GM10248 (cell line): ENCODE measurements at regions not wholly inside any gene's neighbourhood (a gene's known extent, or its start where the extent isn't known, plus 50 kb on each side); places are given as distances from the start of the nearest gene placed in this dataset.

Experiments used
- CTCF ChIA-PET: fragments of 300-600 bp; sonication (Branson Sonifier 250); formaldehyde crosslinking; extraction: SDS; loops from one replicate; lab custom pipeline; 2021; ENCODE audit warnings: antibody characterized with exemption; lab: Yijun Ruan, JAX
- POLR2A ChIA-PET: fragments of 350-650 bp; sonication (Branson Sonifier 250); formaldehyde crosslinking; extraction: SDS; loops from one replicate; lab custom pipeline; 2020; ENCODE audit warnings: antibody characterized with exemption; lab: Yijun Ruan, JAX
- DNase-seq: peaks from one replicate; pipeline ENCODE4 v3.0.0; 2012; ENCODE audit errors: extremely low spot score
- TF ChIP-seq, protein P1 (sequence below): IDR thresholded peaks from 2 replicates; pipeline ENCODE4 v1.5.1; 2012; ENCODE audit warnings: mild to moderate bottlenecking, low read depth; ENCODE audit errors: extremely low read depth, missing control alignments, control extremely low read depth

DNA sequence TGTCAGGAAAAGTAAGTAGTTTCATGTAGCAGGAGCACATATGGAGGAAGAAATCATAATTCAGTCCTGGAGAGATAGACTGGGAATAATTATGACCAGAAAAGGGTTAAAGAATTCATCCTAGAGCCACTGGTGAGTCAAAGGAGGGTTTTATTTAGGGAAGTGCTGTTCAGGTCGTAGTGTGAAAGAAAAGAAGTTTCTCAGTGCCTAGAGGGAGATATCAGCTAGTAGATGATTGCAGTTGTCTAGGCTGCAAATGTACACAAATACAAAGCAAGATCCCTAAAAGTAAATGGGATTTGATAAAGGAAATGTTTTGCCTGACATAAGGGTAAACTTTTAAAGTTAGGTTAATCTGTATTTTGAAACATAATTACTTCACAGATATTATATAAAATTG is 403.2 kb downstream of the ACTRT1 start:
- POLR2A ChIA-PET = no interaction called here
- CTCF ChIA-PET = no interaction called here
- TF ChIP-seq, protein P1, sequence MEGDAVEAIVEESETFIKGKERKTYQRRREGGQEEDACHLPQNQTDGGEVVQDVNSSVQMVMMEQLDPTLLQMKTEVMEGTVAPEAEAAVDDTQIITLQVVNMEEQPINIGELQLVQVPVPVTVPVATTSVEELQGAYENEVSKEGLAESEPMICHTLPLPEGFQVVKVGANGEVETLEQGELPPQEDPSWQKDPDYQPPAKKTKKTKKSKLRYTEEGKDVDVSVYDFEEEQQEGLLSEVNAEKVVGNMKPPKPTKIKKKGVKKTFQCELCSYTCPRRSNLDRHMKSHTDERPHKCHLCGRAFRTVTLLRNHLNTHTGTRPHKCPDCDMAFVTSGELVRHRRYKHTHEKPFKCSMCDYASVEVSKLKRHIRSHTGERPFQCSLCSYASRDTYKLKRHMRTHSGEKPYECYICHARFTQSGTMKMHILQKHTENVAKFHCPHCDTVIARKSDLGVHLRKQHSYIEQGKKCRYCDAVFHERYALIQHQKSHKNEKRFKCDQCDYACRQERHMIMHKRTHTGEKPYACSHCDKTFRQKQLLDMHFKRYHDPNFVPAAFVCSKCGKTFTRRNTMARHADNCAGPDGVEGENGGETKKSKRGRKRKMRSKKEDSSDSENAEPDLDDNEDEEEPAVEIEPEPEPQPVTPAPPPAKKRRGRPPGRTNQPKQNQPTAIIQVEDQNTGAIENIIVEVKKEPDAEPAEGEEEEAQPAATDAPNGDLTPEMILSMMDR = no peak
- DNase-seq = no peak

DNA sequence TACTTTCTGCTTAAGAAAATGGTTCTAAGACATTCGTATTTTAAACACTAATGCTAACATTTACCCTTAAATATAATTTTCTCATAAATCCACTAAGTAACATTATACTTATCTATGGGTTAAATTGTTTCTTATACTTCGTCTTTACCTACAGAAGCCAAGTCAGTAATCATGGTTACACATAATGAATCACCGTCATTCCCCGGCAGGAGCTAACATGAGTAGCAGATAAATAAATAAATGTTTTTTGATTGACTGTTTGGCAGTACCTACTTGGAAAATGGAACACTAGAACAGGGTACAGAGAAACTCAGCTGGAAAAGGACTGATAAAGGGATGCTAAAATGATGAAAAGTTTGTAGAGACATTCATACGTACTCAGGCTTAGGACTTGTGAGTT is 430.4 kb downstream of the ACTRT1 start:
- TF ChIP-seq, protein P1 = no peak
- ChIA-PET CTCF (no interaction called here), POLR2A (no interaction called here)
- no peak for DNase-seq

DNA sequence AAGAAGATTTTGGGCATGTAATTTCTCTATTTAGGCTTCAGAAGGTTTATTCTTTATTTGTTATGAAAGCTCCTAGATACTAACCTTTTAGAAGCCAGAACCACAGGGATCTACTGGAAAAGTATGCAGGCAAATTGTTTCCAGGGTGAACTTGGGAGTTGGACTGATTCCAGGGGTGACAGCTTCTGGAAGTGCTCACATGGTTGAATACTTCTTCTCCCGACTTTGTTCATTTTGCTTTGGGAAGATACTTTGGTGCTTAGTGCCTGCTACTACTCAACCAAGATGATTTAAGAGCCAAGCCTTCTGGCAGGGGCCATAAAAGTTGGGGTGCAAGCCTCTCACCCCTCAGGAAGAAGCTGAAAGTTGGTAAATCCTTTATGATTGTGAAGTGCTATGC is 445.6 kb downstream of the ACTRT1 start:
- POLR2A ChIA-PET = no interaction called here
- TF ChIP-seq, protein P1 = no peak
- DNase-seq = no peak
- CTCF ChIA-PET = no interaction called here

DNA sequence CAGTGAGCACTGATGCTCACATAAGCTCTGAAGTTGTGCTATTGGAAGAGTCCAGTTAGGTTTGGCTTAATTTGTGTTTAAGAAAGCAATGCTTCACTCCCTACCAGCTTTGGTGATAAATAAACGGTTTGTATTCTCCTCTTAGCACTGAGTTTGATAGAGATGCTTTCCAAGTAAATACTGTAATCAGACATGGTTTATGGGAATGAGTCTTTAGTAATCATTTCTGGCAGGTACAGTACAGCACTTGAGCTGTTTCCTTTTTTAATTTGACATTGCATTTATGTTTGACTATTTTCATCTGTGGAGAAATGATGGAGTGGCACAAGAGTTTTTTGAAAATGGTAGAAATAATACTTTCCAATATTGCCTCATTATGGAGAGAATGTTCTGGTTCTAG is 455.3 kb downstream of the ACTRT1 start:
- ChIA-PET CTCF (no interaction called here), POLR2A (no interaction called here)
- TF ChIP-seq, protein P1 = no peak
- no peak for DNase-seq

DNA sequence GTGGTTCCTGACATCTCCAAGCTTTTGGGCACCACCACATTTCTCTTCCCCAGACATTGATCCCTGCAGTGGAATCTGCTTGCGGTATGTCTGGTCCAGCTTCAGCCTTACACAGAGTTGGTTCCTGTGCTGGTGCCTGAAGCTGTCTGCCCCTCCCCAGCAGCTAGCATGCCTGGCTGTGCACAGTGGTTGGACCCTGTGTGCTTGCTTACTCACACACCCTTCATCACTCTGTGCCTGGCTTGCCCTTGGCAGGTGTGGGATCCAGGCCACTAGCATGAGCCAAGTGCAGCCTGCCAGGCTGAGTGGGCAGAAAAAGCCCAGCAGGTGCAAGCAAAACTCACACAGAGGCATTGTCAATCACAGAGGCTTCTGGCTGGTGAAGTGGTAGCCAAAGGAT is 473.8 kb downstream of the ACTRT1 start:
- POLR2A ChIA-PET = no interaction called here
- CTCF ChIA-PET = no interaction called here
- DNase-seq = no peak
- TF ChIP-seq, protein P1 = no peak

DNA sequence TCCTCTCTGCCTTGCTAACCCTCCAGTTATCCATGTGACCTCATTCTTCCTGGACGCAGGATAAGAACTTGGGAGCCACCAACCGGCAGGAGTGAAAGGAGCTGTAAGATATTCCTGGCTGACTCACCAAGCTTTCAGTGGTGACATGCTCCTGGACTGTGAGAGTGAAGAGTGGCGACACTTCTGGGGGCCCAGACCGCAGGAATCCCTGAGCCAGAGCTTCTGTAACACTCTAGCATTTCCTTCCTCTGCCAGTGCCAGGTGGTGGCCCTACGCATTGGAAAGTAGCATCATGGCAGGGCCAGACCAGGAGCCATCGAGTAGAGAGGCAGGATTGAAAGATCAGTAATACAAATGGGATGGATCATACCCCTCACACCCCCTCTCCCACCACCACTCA is 474.3 kb downstream of the ACTRT1 start:
- CTCF ChIA-PET = no interaction called here

More for the DNA sequence above, 474.3 kb downstream of the ACTRT1 start:
- POLR2A ChIA-PET = no interaction called here
- no peak for DNase-seq
- TF ChIP-seq, protein P1 = no peak
